Vagina (tissue), 2 donors: ENCODE measurements at regions not wholly inside any gene's neighbourhood (a gene's known extent, or its start where the extent isn't known, plus 50 kb on each side); places are given as distances from the start of the nearest gene placed in this dataset.

Experiments
- DNase-seq, 2 donors: peaks; one replicate each; pipeline ENCODE4 v3.0.0-alpha.2; 2017; ENCODE audit errors: extremely low spot score in 2 of 2
- H3K27ac ChIP-seq: fragments of 200-600 bp; sonication (generic); one replicate; pipeline ENCODE4 v1.5.1; 2019
- H3K27me3 ChIP-seq: fragments of 200-600 bp; sonication (generic); one replicate; pipeline ENCODE4 v1.5.1; 2019
- H3K36me3 ChIP-seq, 2 donors: fragments of 200-600 bp; sonication (generic); one replicate each; pipeline ENCODE4 v1.5.1; 2017 to 2019
- H3K4me1 ChIP-seq: fragments of 200-600 bp; sonication (generic); one replicate; pipeline ENCODE4 v1.5.1; 2019
- H3K4me3 ChIP-seq, 2 donors: fragments of 200-600 bp; sonication (generic); 1 replicate in 1 of 2; 2 replicates in 1 of 2; pipeline ENCODE4 v1.5.1; 2016 to 2019
- H3K9me3 ChIP-seq: fragments of 200-600 bp; sonication (generic); one replicate; pipeline ENCODE4 v1.5.1; 2019
- CTCF ChIP-seq, 3 experiments: fragments of 450-650 bp in 2 of 3; fragments of 200-600 bp in 1 of 3; sonication (generic) in 1 of 3; IDR thresholded peaks; one replicate each; pipeline ENCODE4 v1.5.1; 2017 to 2019; ENCODE audit warnings: antibody characterized with exemption in 3 of 3, mild to moderate bottlenecking in 2 of 3, moderate library complexity in 2 of 3
- POLR2A ChIP-seq, 2 donors: fragments of 450-650 bp; IDR thresholded peaks; one replicate each; pipeline ENCODE4 v1.6.1; 2017; ENCODE audit warnings: antibody characterized with exemption in 2 of 2, mild to moderate bottlenecking in 2 of 2, moderate library complexity in 2 of 2
- POLR2AphosphoS5 ChIP-seq, 2 donors: sonication (generic); formaldehyde crosslinking; IDR thresholded peaks; one replicate each; pipeline ENCODE4 v1.9.0; 2017; ENCODE audit warnings: antibody characterized with exemption in 2 of 2, mild to moderate bottlenecking in 2 of 2, low read depth in 1 of 2; ENCODE audit not compliant: insufficient read depth in 1 of 2
- intact Hi-C: fragments of 100-400 bp; cut with DNase I; formaldehyde crosslinking; loops from one replicate; pipeline ENCODE4 v1.15.1; 2023

GRCh38 chr14:38399652-38400051 is 143.8 kb upstream of the CLEC14A start:
- TF ChIP-seq CTCF (IDR thresholded peaks at IDR 0.05): no peak
- no peak for TF ChIP-seq POLR2A (IDR thresholded peaks at IDR 0.05)
- TF ChIP-seq POLR2AphosphoS5 (IDR thresholded peaks at IDR 0.05; ENCODE audit: insufficient read depth in 1 of 2, low read depth in 1 of 2): no peak
- intact Hi-C loops: no loop called here
- Histone ChIP-seq H3K27ac (no peak overlapping the region), H3K27me3 (no peaks in the 10 kb centered on the region), H3K4me3 (no peak overlapping the region), H3K36me3 (no peaks in the 10 kb centered on the region), H3K4me1 (no peaks in the 10 kb centered on the region), H3K9me3 (no peaks in the 10 kb centered on the region)
- no peak for DNase-seq

- TF ChIP-seq POLR2A (IDR thresholded peaks at IDR 0.05): no peak
- Histone ChIP-seq H3K27me3 (no peaks in the 10 kb centered on the region), H3K4me3 (no peak overlapping the region), H3K36me3 (no peaks in the 10 kb centered on the region), H3K9me3 (no peaks in the 10 kb centered on the region), H3K27ac (no peak overlapping the region), H3K4me1 (no peaks in the 10 kb centered on the region)
- intact Hi-C loops: no loop called here
- no peak for DNase-seq
These were observed 138.9 kb upstream of the CLEC14A start for GRCh38 chr14:38394767-38395166.

- Histone ChIP-seq H3K27ac (no peak overlapping the region), H3K36me3 (no peaks in the 10 kb centered on the region)
- intact Hi-C loops: no loop called here
These were observed 138.2 kb upstream of the CLEC14A start for GRCh38 chr14:38394064-38394463.

GRCh38 chr14:38391334-38391733 is 135.4 kb upstream of the CLEC14A start:
- Histone ChIP-seq H3K27ac (no peak overlapping the region), H3K36me3 (no peaks in the 10 kb centered on the region), H3K4me3 (no peak overlapping the region), H3K27me3 (no peaks in the 10 kb centered on the region), H3K9me3 (no peaks in the 10 kb centered on the region), H3K4me1 (no peaks in the 10 kb centered on the region)
- no peak for DNase-seq
- intact Hi-C loops: no loop called here
- TF ChIP-seq CTCF (IDR thresholded peaks at IDR 0.05): no peak
- no peak for TF ChIP-seq POLR2AphosphoS5 (IDR thresholded peaks at IDR 0.05; ENCODE audit: insufficient read depth in 1 of 2, low read depth in 1 of 2)
- TF ChIP-seq POLR2A (IDR thresholded peaks at IDR 0.05): no peak

More at GRCh38 chr14:38394064-38394463, 138.2 kb upstream of the CLEC14A start:
- TF ChIP-seq POLR2A (IDR thresholded peaks at IDR 0.05): no peak
- TF ChIP-seq CTCF (IDR thresholded peaks at IDR 0.05): no peak
- TF ChIP-seq POLR2AphosphoS5 (IDR thresholded peaks at IDR 0.05; ENCODE audit: insufficient read depth in 1 of 2, low read depth in 1 of 2): no peak
- no peaks in the 10 kb centered on the region for H3K4me1 ChIP-seq
- H3K27me3 ChIP-seq: no peaks in the 10 kb centered on the region
- H3K4me3 ChIP-seq: no peak overlapping the region
- DNase-seq: no peak
- no peaks in the 10 kb centered on the region for H3K9me3 ChIP-seq

- Histone ChIP-seq H3K4me1 (no peaks in the 10 kb centered on the region), H3K36me3 (no peaks in the 10 kb centered on the region), H3K27ac (no peak overlapping the region), H3K9me3 (no peaks in the 10 kb centered on the region), H3K4me3 (no peak overlapping the region), H3K27me3 (no peaks in the 10 kb centered on the region)
- no peak for DNase-seq
- TF ChIP-seq CTCF (IDR thresholded peaks at IDR 0.05): no peak
- TF ChIP-seq POLR2A (IDR thresholded peaks at IDR 0.05): no peak
- TF ChIP-seq POLR2AphosphoS5 (IDR thresholded peaks at IDR 0.05; ENCODE audit: insufficient read depth in 1 of 2, low read depth in 1 of 2): no peak
- intact Hi-C loops: no loop called here
These were observed 133.8 kb upstream of the CLEC14A start for GRCh38 chr14:38389681-38390080.

GRCh38 chr14:38387821-38388220 is 131.9 kb upstream of the CLEC14A start:
- H3K9me3 ChIP-seq: no peaks in the 10 kb centered on the region
- DNase-seq: no peak
- H3K27me3 ChIP-seq: no peaks in the 10 kb centered on the region
- no peak for TF ChIP-seq CTCF (IDR thresholded peaks at IDR 0.05)
- TF ChIP-seq POLR2A (IDR thresholded peaks at IDR 0.05): no peak
- no peak for TF ChIP-seq POLR2AphosphoS5 (IDR thresholded peaks at IDR 0.05; ENCODE audit: insufficient read depth in 1 of 2, low read depth in 1 of 2)
- H3K36me3 ChIP-seq: no peaks in the 10 kb centered on the region
- intact Hi-C loops: no loop called here
- H3K4me1 ChIP-seq: no peaks in the 10 kb centered on the region
- no peak overlapping the region for H3K27ac ChIP-seq
- no peak overlapping the region for H3K4me3 ChIP-seq
